Endodermal cell (in vitro differentiated cells): ENCODE measurements at regions not wholly inside any gene's neighbourhood (a gene's known extent, or its start where the extent isn't known, plus 50 kb on each side); places are given as distances from the start of the nearest gene placed in this dataset.

Experiments used
- DNase-seq: peaks from one replicate; pipeline ENCODE4 v3.0.0-alpha.2; 2017
- H3K27ac ChIP-seq: 2 replicates; pipeline ENCODE4 v1.5.1; 2013; ENCODE audit warnings: mild to moderate bottlenecking, low read depth, low read length, moderate library complexity
- H3K27me3 ChIP-seq: 2 replicates; pipeline ENCODE4 v1.6.1; 2013; ENCODE audit warnings: mild to moderate bottlenecking, low read length, moderate library complexity; ENCODE audit not compliant: insufficient read depth, control insufficient read depth, poor library complexity, severe bottlenecking
- H3K36me3 ChIP-seq: 2 replicates; pipeline ENCODE4 v1.7.0; 2013; ENCODE audit warnings: mild to moderate bottlenecking, low read length, moderate library complexity; ENCODE audit not compliant: control insufficient read depth, insufficient read depth
- H3K4me1 ChIP-seq: one replicate; pipeline ENCODE4 v1.7.0; 2013; ENCODE audit warnings: low read length; ENCODE audit not compliant: control insufficient read depth, insufficient read depth
- H3K4me3 ChIP-seq: 2 replicates; pipeline ENCODE4 v1.5.1; 2013; ENCODE audit warnings: mild to moderate bottlenecking, low read length, moderate library complexity
- H3K9ac ChIP-seq: 2 replicates; pipeline ENCODE4 v1.6.1; 2013; ENCODE audit warnings: mild to moderate bottlenecking, low read length, moderate library complexity; ENCODE audit not compliant: poor library complexity, severe bottlenecking; ENCODE audit errors: extremely low read depth
- H3K9me3 ChIP-seq: 2 replicates; pipeline ENCODE4 v1.6.1; 2013; ENCODE audit warnings: mild to moderate bottlenecking, low read length, moderate library complexity; ENCODE audit not compliant: control insufficient read depth
- H3K27ac Mint-ChIP-seq: 2 replicates; pipeline ENCODE4 v1.8.0; 2020; ENCODE audit warnings: mixed read lengths
- H3K27me3 Mint-ChIP-seq: 2 replicates; pipeline ENCODE4 v1.8.0; 2021; ENCODE audit warnings: mild to moderate bottlenecking, mixed read lengths; ENCODE audit not compliant: insufficient read depth
- H3K36me3 Mint-ChIP-seq: 2 replicates; pipeline ENCODE4 v1.8.0; 2020; ENCODE audit warnings: low read depth, mixed read lengths
- H3K4me1 Mint-ChIP-seq: 2 replicates; pipeline ENCODE4 v1.8.0; 2020; ENCODE audit warnings: mixed read lengths
- H3K4me3 Mint-ChIP-seq: 2 replicates; pipeline ENCODE4 v1.8.0; 2020; ENCODE audit warnings: mild to moderate bottlenecking, moderate library complexity, mixed read lengths
- H3K9me3 Mint-ChIP-seq: 2 replicates; pipeline ENCODE4 v1.8.0; 2020; ENCODE audit warnings: mild to moderate bottlenecking, mixed read lengths
- WGBS, 2 experiments: methylation state at CpG; one replicate each; pipeline versions ENCODE4 v1.1.5 to v1.1.7; 2013; ENCODE audit warnings: missing lambda C conversion rate in 2 of 2, mixed read lengths in 1 of 2; ENCODE audit not compliant: insufficient coverage in 1 of 2, insufficient read length in 1 of 2; 5-methylcytosine and 5-hydroxymethylcytosine counted together
- TF ChIP-seq, protein P1 (sequence below): fragments of 200-600 bp; sonication (generic); conservative IDR thresholded peaks from 2 replicates; pipeline ENCODE4 v1.5.0; 2021; ENCODE audit warnings: antibody characterized with exemption, mild to moderate bottlenecking

DNA sequence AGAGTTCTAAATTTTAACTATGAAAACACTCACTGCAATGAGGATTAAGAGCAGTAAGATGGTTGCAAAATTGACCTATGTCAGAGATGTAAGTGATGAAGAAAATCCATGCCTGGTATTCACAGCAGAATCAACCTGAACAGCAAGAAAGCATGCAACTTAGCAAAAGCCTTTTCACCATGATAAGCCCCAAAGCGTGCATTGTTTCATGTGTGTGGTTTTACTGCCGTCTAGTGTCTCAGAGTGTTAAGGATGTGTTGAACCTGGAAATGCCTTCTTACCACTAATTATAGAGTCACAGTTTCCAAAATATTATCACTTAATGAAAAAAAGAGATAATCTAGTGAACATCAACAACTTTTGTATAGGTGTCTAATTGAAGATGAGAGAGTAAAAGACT, 415.2 kb upstream of the TRPC7 start:
- WGBS, 2 experiments = 83 to 88% methylated on average over 1 to 2 of the region's 2 CpGs
- Mint-ChIP-seq H3K27ac (no peak overlapping the region), H3K9me3 (peaks cover 5% of the 10 kb centered on the region), H3K27me3 (no peaks in the 10 kb centered on the region), H3K36me3 (no peaks in the 10 kb centered on the region), H3K4me3 (no peak overlapping the region), H3K4me1 (no peaks in the 10 kb centered on the region)
- H3K36me3 ChIP-seq = no peaks in the 10 kb centered on the region
- H3K9me3 ChIP-seq = no peaks in the 10 kb centered on the region
- no peak overlapping the region for H3K9ac ChIP-seq
- no peak for DNase-seq
- H3K4me3 ChIP-seq = no peak overlapping the region
- TF ChIP-seq, protein P1, sequence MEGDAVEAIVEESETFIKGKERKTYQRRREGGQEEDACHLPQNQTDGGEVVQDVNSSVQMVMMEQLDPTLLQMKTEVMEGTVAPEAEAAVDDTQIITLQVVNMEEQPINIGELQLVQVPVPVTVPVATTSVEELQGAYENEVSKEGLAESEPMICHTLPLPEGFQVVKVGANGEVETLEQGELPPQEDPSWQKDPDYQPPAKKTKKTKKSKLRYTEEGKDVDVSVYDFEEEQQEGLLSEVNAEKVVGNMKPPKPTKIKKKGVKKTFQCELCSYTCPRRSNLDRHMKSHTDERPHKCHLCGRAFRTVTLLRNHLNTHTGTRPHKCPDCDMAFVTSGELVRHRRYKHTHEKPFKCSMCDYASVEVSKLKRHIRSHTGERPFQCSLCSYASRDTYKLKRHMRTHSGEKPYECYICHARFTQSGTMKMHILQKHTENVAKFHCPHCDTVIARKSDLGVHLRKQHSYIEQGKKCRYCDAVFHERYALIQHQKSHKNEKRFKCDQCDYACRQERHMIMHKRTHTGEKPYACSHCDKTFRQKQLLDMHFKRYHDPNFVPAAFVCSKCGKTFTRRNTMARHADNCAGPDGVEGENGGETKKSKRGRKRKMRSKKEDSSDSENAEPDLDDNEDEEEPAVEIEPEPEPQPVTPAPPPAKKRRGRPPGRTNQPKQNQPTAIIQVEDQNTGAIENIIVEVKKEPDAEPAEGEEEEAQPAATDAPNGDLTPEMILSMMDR = peak; percentile 47
- H3K4me1 ChIP-seq = no peaks in the 10 kb centered on the region
- no peak overlapping the region for H3K27ac ChIP-seq
- H3K27me3 ChIP-seq = no peaks in the 10 kb centered on the region

DNA sequence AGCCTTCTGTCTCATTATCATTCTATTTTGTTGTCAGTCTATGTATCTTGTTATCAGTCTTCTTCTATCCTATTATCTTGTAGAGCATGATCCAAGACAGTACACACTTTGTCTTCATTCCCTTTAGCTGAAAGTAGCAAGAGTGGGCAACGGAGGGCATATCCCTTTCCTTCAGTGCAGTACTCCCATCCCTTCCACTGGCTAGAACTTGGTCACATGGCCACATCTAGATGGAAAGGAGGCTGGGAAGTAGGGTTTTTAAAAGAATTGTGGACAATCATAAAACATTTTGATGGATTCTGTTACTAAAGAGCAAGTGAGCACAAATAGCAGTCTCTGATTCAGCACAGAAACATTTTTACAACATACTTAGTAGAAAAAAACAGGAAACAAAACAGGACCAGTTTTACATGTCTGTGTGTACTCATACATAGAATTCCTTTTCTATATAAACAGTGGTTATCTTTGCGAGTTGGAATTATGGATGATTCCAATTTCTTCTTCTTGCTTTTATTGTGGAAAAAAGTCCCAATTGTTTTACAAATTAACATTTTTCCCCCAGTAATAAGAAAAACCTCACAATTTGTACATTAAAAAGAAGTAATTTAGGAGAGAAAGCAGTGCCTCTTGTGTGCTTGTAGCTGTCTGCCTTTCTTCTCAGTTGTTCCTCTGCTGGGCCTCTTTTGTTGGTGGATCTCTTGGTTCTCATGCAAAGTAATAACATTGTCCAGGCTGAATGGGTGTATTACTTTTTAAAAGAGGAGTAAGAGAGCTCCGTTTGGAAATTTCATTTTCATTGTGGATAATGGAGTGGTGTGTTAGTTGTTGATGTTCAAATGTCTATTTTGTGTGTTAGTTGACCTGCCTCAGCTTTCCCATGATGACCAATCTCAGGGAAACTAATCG, 410.9 kb upstream of the TRPC7 start:
- H3K4me3 Mint-ChIP-seq = no peak overlapping the region
- no peak for DNase-seq
- H3K27ac ChIP-seq = no peak overlapping the region
- TF ChIP-seq, protein P1 = no peak
- H3K9me3 ChIP-seq = no peaks in the 10 kb centered on the region
- 67 to 77% methylated on average over 1 to 4 of the region's 4 CpGs for WGBS, 2 experiments
- H3K27me3 Mint-ChIP-seq = no peaks in the 10 kb centered on the region
- H3K4me1 Mint-ChIP-seq = peaks cover 11% of the 10 kb centered on the region
- no peak overlapping the region for H3K4me3 ChIP-seq
- H3K27ac Mint-ChIP-seq = no peak overlapping the region
- H3K9me3 Mint-ChIP-seq = peaks cover 5% of the 10 kb centered on the region
- no peaks in the 10 kb centered on the region for H3K4me1 ChIP-seq
- H3K27me3 ChIP-seq = no peaks in the 10 kb centered on the region
- H3K36me3 ChIP-seq = no peaks in the 10 kb centered on the region
- H3K36me3 Mint-ChIP-seq = no peaks in the 10 kb centered on the region
- H3K9ac ChIP-seq = no peak overlapping the region

DNA sequence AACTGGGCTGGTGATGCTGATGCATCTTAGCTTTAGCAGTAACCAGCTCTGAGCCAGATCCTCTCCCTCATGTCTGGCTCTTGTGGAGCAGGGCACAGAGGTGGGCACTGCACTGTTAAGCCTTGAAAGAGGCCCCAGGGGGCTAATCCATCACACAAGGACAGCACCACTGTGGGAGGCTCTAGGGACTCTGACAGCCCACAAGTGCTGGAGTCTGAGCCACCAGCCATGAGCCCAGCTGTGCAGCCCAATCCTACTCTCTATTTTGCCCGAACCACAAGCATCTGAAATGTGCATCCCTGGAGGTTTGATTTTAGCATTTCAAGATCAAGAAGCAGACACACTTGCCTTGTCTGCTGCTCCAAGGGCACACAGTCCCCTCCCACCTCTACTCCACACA, 407.1 kb upstream of the TRPC7 start:
- H3K36me3 Mint-ChIP-seq = no peaks in the 10 kb centered on the region
- H3K9ac ChIP-seq = no peak overlapping the region
- TF ChIP-seq, protein P1 = no peak
- no peak for DNase-seq
- H3K4me3 ChIP-seq = no peak overlapping the region
- peaks cover 5% of the 10 kb centered on the region for H3K9me3 Mint-ChIP-seq
- H3K27me3 ChIP-seq = no peaks in the 10 kb centered on the region
- peaks cover 15% of the 10 kb centered on the region for H3K4me1 Mint-ChIP-seq
- 100% methylated on average over 1 of the region's 1 CpG; no CpG with 5 or more reads in 1 of the 2 experiments for WGBS, 2 experiments
- no peak overlapping the region for H3K27ac ChIP-seq
- H3K4me1 ChIP-seq = no peaks in the 10 kb centered on the region
- H3K27ac Mint-ChIP-seq = no peak overlapping the region
- no peaks in the 10 kb centered on the region for H3K9me3 ChIP-seq
- no peaks in the 10 kb centered on the region for H3K36me3 ChIP-seq
- no peak overlapping the region for H3K4me3 Mint-ChIP-seq
- no peaks in the 10 kb centered on the region for H3K27me3 Mint-ChIP-seq
